IMR-90 (cell line): ENCODE measurements at regions not wholly inside any gene's neighbourhood (a gene's known extent, or its start where the extent isn't known, plus 50 kb on each side); places are given as distances from the start of the nearest gene placed in this dataset.

Experiments used
- ATAC-seq: fragments of 200-7000 bp; cut with Tn5 transposase; 2 replicates; pipeline ENCODE4 v1.9.1; 2020; ENCODE audit warnings: low read depth, mild to moderate bottlenecking, moderate library complexity
- BruUV-seq: library from RNA; stranded (reverse); fragments of 400-500 nt; replicated peaks from 2 replicates; lab custom pipeline; 2021; lab: Mats Ljungman, UMichigan
- CTCF ChIA-PET: fragments of 300-600 bp; formaldehyde crosslinking; extraction: SDS; loops from one replicate; lab custom pipeline; 2021; ENCODE audit warnings: antibody characterized with exemption; lab: Yijun Ruan, JAX
- POLR2A ChIA-PET: fragments of 300-600 bp; sonication (Branson Sonifier 250); formaldehyde crosslinking; loops from one replicate; lab custom pipeline; 2022; ENCODE audit warnings: antibody characterized with exemption; ENCODE audit not compliant: unreplicated experiment; lab: Charles Lee
- DNase-seq: peaks from one replicate; pipeline ENCODE4 v3.0.0; 2013
- H2AFZ ChIP-seq: replicated peaks from 2 replicates; pipeline ENCODE3; 2013; ENCODE audit warnings: low read length, mild to moderate bottlenecking; ENCODE audit not compliant: poor library complexity
- H2AK5ac ChIP-seq: 2 replicates; pipeline ENCODE4 v1.6.1; 2013; ENCODE audit warnings: low read depth, low read length, inconsistent platforms
- H2AK9ac ChIP-seq: replicated peaks from 2 replicates; pipeline ENCODE3; 2013; ENCODE audit warnings: mild to moderate bottlenecking, low read depth, low read length, moderate library complexity; ENCODE audit not compliant: poor library complexity
- H2BK120ac ChIP-seq: 2 replicates; pipeline ENCODE4 v1.6.1; 2013; ENCODE audit warnings: low read depth, low read length, inconsistent platforms
- H2BK15ac ChIP-seq: 3 replicates; pipeline ENCODE4 v1.6.1; 2013; ENCODE audit warnings: low read depth, low read length, inconsistent platforms
- H2BK20ac ChIP-seq: 2 replicates; pipeline ENCODE4 v1.6.1; 2013; ENCODE audit warnings: low read depth, mild to moderate bottlenecking, inconsistent platforms, low read length, moderate library complexity
- H2BK5ac ChIP-seq: 2 replicates; pipeline ENCODE4 v1.6.1; 2013; ENCODE audit warnings: mild to moderate bottlenecking, low read depth, low read length, inconsistent platforms; ENCODE audit not compliant: poor library complexity, severe bottlenecking
- H3K14ac ChIP-seq: replicated peaks from 2 replicates; pipeline ENCODE4 v1.6.1; 2013; ENCODE audit warnings: low read depth, low read length, inconsistent platforms
- H3K18ac ChIP-seq: 2 replicates; pipeline ENCODE4 v1.6.1; 2013; ENCODE audit warnings: low read depth, low read length, control low read depth
- H3K23ac ChIP-seq: 2 replicates; pipeline ENCODE4 v1.6.1; 2013; ENCODE audit warnings: low read depth, low read length, inconsistent platforms
- H3K27ac ChIP-seq: 2 replicates; pipeline ENCODE4 v1.5.1; 2013; ENCODE audit warnings: mild to moderate bottlenecking, control low read depth, low read length; ENCODE audit not compliant: insufficient read depth
- H3K27me3 ChIP-seq: 2 replicates; pipeline ENCODE4 v1.6.1; 2013; ENCODE audit warnings: low read length; ENCODE audit not compliant: control insufficient read depth, insufficient read depth
- H3K36me3 ChIP-seq: 2 replicates; pipeline ENCODE4 v1.6.1; 2013; ENCODE audit warnings: low read length, mixed read lengths; ENCODE audit not compliant: control insufficient read depth, insufficient read depth
- H3K4ac ChIP-seq: 2 replicates; pipeline ENCODE4 v1.6.1; 2013; ENCODE audit warnings: low read depth, low read length, inconsistent platforms
- H3K4me1 ChIP-seq: 2 replicates; pipeline ENCODE4 v1.6.1; 2013; ENCODE audit warnings: low read length, mixed read lengths; ENCODE audit not compliant: control insufficient read depth, insufficient read depth
- H3K4me2 ChIP-seq: 2 replicates; pipeline ENCODE4 v1.6.1; 2013; ENCODE audit warnings: low read depth, mild to moderate bottlenecking, control low read depth, low read length, moderate library complexity
- H3K4me3 ChIP-seq: 2 replicates; pipeline ENCODE4 v1.5.1; 2013; ENCODE audit warnings: low read depth, mild to moderate bottlenecking, control low read depth, low read length, moderate library complexity; ENCODE audit not compliant: insufficient read depth
- H3K56ac ChIP-seq: 2 replicates; pipeline ENCODE4 v1.6.1; 2013; ENCODE audit warnings: low read length, inconsistent platforms; ENCODE audit not compliant: insufficient read depth; ENCODE audit errors: extremely low read depth
- H3K79me1 ChIP-seq, 2 experiments: 2 replicates each; pipeline ENCODE4 v1.6.1; 2013; ENCODE audit warnings: low read length in 2 of 2, inconsistent platforms in 1 of 2, low read depth in 1 of 2
- H3K9ac ChIP-seq: 2 replicates; pipeline ENCODE4 v1.6.1; 2013; ENCODE audit warnings: low read depth, low read length, control low read depth
- H3K9me1 ChIP-seq: 2 replicates; pipeline ENCODE4 v1.6.1; 2013; ENCODE audit warnings: low read length, inconsistent platforms; ENCODE audit not compliant: insufficient read depth
- H3K9me3 ChIP-seq: 2 replicates; pipeline ENCODE4 v1.6.1; 2013; ENCODE audit warnings: low read length; ENCODE audit not compliant: control insufficient read depth, insufficient read depth
- H4K20me1 ChIP-seq: 2 replicates; pipeline ENCODE4 v1.6.1; 2013; ENCODE audit warnings: low read length, inconsistent platforms; ENCODE audit not compliant: insufficient read depth
- H4K5ac ChIP-seq: 2 replicates; pipeline ENCODE4 v1.6.1; 2013; ENCODE audit warnings: mild to moderate bottlenecking, low read depth, low read length, control low read depth
- H4K8ac ChIP-seq, 2 experiments: 2 replicates each; pipeline ENCODE4 v1.6.1; 2013; ENCODE audit warnings: low read depth in 2 of 2, low read length in 2 of 2, control low read depth in 1 of 2, inconsistent platforms in 1 of 2
- H4K91ac ChIP-seq: 2 replicates; pipeline ENCODE4 v1.6.1; 2013; ENCODE audit warnings: low read depth, low read length, inconsistent platforms; ENCODE audit not compliant: insufficient read depth
- CEBPB ChIP-seq: IDR thresholded peaks from 2 replicates; pipeline ENCODE4 v1.6.1; 2012; ENCODE audit warnings: low read depth, low read length, improper control_type of control experiment
- MAFK ChIP-seq: IDR thresholded peaks from 2 replicates; pipeline ENCODE4 v1.6.1; 2012; ENCODE audit warnings: low read depth, low read length, improper control_type of control experiment
- NFE2L2 ChIP-seq: fragments of 150-350 bp; IDR thresholded peaks from 2 replicates; pipeline ENCODE4 v1.6.1; 2016; ENCODE audit warnings: low read depth, mild to moderate bottlenecking, low read length
- RCOR1 ChIP-seq: IDR thresholded peaks from 2 replicates; pipeline ENCODE4 v1.6.1; 2012; ENCODE audit warnings: mild to moderate bottlenecking, low read length, improper control_type of control experiment; ENCODE audit not compliant: insufficient replicate concordance
- SMC3 ChIP-seq: fragments of 150-350 bp; IDR thresholded peaks from 2 replicates; pipeline ENCODE4 v1.6.1; 2016; ENCODE audit warnings: low read depth, mild to moderate bottlenecking, antibody characterized with exemption, low read length, moderate library complexity
- WGBS, 2 experiments: methylation state at CpG; one replicate each; pipeline versions ENCODE4 v1.1.5 to v1.1.7; 2013; ENCODE audit warnings: missing lambda C conversion rate in 2 of 2; ENCODE audit not compliant: insufficient read length in 1 of 2; ENCODE audit errors: extremely low coverage in 2 of 2; 5-methylcytosine and 5-hydroxymethylcytosine counted together
- dilution Hi-C: fragments of 300-500 bp; cut with HindIII; formaldehyde crosslinking; loops from one replicate; pipeline ENCODE4 v1.14.3; 2018; ENCODE audit warnings: low sequenced_read_pairs; ENCODE audit not compliant: unreplicated experiment
- in situ Hi-C: fragments of 300-500 bp; cut with MboI; formaldehyde crosslinking; loops from 3 replicates; pipeline ENCODE4 v1.14.3; 2019; ENCODE audit warnings: low sequenced_read_pairs, inconsistent platforms, mixed read lengths
- intact Hi-C: fragments of 100-400 bp; cut with micrococcal nuclease; formaldehyde crosslinking; loops from 2 replicates; pipeline ENCODE4 v1.10.0; 2022

- intact Hi-C loops = no loop called here
- no peak overlapping the region for H3K9ac ChIP-seq
- H4K20me1 ChIP-seq = no peaks in the 10 kb centered on the region
- no peaks in the 10 kb centered on the region for H3K27me3 ChIP-seq
- H2BK5ac ChIP-seq = no peak overlapping the region
- ATAC-seq (no peak), DNase-seq (no peak)
- H3K9me3 ChIP-seq = peaks cover 13% of the 10 kb centered on the region
- H4K5ac ChIP-seq = no peak overlapping the region
- in situ Hi-C loops = no loop called here
- ChIA-PET CTCF (no interaction called here), POLR2A (no interaction called here)
- no peaks in the 10 kb centered on the region for H3K36me3 ChIP-seq
- no CpG with 5 or more reads among the region's 1 CpG for WGBS, 2 experiments
- H3K79me1 ChIP-seq = no peaks in the 10 kb centered on the region
- H2AFZ ChIP-seq = no peak overlapping the region
- H3K23ac ChIP-seq = no peak overlapping the region
- no peak overlapping the region for H4K91ac ChIP-seq
- H3K56ac ChIP-seq = no peak overlapping the region
- no peaks in the 10 kb centered on the region for H3K9me1 ChIP-seq
- H3K27ac ChIP-seq = no peak overlapping the region
- H3K14ac ChIP-seq = no peak overlapping the region
- H2BK120ac ChIP-seq = no peak overlapping the region
- H2BK20ac ChIP-seq = no peak overlapping the region
- dilution Hi-C loops = no loop called here
- no peak overlapping the region for H3K4ac ChIP-seq
- BruUV-seq = no TSS peak
- no peak overlapping the region for H2AK9ac ChIP-seq
- H4K8ac ChIP-seq = no peak overlapping the region
- H3K4me1 ChIP-seq = no peaks in the 10 kb centered on the region
- H3K4me2 ChIP-seq = no peak overlapping the region
- no peak overlapping the region for H3K18ac ChIP-seq
- no peak overlapping the region for H2BK15ac ChIP-seq
- no peak overlapping the region for H2AK5ac ChIP-seq
- TF ChIP-seq CEBPB (no peak), NFE2L2 (no peak), SMC3 (no peak), MAFK (peak; percentile 79), RCOR1 (no peak)
- H3K4me3 ChIP-seq = no peak overlapping the region
These were observed 1577.2 kb downstream of the AMY1C start for GRCh38 chr1:105326886-105327285.
